Middle frontal gyrus (tissue), 1 donor: ENCODE measurements at regions not wholly inside any gene's neighbourhood (a gene's known extent, or its start where the extent isn't known, plus 50 kb on each side); places are given as distances from the start of the nearest gene placed in this dataset.
"Not testable (repeated sequence)": the region's sequence is repeated elsewhere in the genome, so short reads cannot be mapped to it uniquely, and the experiment has no call there.

Experiments
- DNase-seq: peaks from one replicate; pipeline ENCODE4 v3.0.0-alpha.2; 2015; ENCODE audit warnings: low spot score; ENCODE audit errors: extremely low spot score

DNA sequence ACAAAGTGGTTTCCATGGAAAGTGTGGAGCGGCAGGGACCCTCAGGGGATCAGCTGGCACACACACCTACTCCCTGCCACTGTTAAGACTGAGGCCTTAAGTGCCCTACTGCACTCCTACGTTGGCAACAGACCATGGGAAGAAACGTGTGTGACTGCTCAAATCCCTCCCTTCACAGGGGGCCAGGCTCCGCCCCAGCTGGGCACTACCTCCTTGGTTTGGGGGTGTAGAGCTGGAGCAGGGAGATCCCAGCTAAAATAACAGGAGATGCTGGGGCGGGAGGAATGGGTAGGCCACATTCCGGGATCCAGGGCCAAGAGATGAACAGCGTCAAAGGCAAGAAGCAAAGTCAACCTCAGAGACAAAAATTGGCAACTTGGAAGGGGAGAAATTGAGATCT, 231.0 kb downstream of the EN1 start:
- no peak for DNase-seq

DNA sequence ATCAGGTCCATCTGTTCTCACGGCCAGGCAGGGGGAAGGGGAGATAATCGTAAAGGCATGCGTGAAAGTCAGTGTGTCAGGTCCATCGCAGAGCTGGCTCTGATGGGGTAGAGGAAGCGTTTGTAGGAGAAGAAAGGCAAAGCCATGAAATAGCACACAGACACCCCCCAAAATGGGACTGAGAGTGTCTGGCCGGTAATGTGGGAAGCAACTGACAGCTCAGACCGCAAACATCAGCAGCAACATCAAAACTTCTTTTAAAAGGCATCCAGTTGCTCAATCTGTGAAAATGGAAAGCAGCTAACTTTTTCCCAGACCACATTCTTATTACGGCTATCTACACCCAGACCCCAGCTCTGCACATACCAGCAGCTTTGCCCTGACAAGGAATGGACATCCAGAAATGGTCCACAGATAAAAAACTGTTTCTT, 232.6 kb downstream of the EN1 start:
- no peak for DNase-seq

DNA sequence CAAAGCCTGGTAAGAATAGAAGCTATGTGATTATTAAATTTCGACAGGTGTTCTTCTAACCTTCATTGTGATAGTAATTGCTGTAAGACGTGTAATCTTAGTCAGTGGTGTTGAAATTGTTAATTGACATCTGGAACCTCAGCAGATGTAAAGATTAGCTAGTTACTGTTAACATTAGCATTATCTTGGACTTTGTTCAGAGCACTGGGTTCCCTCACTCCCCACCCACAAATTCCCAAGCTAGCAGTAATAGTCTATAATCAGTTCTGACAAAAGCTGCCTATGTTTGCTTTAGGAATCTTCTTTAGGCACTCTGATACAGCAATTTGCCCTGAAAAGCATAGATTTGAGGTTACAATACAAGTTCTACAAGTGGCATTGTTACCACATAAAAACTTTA, 233.7 kb downstream of the EN1 start:
- no peak for DNase-seq

DNA sequence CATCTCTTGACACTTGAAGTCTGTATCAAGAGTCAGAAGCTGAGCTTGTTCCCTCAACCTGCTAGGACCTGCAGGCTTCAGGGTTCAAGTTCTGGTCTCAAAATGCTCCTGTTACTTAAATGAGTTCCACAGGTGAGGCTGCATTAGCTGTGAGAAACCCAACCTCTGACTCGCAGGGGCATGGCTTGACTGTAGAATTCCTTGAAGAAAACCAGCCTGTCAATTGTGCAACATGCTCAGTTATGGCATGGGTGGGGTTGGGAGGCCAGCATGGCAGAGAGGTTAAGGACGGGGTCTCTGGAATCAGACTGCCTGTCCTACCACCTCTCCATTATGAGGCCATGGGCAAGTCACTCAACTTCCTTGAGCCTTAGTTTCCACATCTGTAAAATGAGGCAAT, 235.8 kb downstream of the EN1 start:
- DNase-seq: no peak

DNA sequence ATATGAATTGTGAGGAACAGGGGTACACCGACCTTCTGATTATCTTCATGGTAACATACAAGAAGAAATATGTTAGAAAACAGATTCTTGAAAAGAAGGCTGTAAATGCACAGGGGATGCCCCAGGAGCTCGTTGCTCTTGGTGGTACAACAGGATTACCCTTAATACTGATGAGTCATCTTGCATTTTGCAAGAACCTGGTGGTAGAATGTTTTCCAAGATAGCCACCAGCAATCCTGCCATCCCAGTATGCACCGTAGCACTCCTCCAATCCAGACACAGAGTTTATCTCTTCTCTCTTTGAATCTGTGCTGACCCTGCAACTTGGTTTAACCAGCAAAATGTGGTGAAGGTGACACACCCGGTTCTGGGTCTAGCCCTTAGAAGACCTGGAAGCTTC, 238.3 kb downstream of the EN1 start:
- no peak for DNase-seq

DNA sequence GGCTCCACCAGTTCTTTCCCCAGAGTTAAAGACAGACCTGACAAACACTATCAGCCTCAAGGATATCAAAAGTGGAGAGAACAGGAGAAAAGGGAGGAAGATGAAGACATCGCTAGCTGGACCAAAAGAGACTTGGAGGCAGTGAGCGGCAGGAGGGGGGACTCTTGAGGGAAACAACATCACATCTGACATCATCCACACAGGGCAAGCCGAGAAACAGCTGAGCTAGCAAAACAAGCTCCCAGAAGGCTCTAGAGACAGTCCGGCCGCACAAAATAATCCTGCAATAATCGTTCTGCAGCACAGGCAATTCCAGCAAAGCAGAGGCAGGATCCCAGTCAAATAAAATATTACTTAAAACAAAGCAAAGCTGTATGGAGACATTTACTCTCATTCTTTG, 239.8 kb downstream of the EN1 start:
- DNase-seq: no peak

DNA sequence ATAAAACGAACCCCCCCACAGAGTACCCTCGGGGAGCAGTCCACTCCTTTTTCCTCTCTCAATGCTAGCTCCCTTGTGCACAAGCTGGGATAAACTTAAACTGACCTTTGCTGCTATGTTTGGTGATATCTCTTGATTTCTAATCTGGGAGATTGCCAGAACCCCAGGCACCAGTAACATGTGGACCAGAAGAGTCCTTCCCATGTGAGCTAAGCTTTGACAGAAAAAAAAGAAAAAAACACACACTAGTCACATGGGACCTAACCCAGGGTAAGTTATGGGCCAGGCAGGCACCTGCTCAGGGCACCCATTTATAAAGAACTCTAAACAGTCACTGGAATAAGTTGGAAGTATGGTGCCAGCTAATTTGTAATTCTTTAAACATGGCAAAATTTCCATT, 242.6 kb downstream of the EN1 start:
- DNase-seq: no peak

DNA sequence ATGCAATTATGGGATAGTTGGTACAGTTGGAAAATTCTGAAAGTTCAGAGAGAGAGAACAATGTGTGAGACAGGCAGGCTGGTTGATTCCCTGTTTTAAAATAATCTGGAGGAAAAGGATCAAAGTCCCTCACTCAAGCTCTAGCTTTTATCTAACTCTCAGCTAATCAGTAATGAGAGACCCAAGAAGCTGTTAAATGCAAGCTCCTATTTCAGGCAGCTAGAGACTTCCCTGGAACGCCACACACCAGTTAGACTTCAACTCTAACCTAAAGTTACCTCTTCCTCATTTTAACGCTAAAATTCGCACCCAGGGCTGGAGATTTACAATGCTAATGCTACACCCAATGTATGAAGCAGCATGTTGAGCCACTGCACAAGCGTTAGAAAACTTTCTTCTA, 243.1 kb downstream of the EN1 start:
- no peak for DNase-seq

DNA sequence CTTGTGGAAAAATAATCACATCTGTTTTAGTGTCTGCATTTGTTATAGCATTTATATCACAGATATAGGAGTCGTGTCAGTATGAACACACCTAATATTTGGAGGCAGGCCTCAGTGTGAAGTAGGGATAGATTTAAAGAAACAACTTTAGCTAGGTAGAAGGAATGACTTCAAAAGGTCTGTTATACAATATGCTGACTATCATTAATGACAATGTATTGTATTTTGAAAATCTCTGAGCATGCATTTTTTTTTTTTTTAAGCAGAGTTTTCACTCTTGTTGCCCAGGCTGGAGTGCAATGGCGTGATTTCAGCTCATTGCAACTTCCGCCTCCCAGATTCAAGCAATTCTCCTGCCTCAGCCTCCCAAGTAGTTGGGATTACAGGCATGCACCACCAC, 248.3 kb downstream of the EN1 start:
- DNase-seq: no peak

DNA sequence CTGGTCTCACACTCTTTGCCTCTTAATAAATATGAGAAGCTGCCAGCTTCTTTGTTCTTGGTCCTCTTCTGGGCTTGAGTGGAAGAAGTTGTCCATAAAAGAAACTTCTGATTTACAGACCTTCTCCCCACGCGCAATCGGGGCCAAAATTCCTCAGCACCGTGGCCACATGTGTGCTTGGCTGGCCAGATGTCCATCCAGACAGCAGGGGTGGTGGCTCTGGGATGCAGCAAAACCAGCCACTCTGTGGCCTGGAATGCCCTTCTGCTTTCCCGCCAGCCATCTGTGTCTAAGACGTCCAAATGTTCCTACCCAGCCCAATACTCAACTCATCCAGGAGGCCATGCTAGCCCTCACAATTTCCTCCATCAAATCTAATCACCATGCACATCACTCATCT, 250.8 kb downstream of the EN1 start:
- no peak for DNase-seq

DNA sequence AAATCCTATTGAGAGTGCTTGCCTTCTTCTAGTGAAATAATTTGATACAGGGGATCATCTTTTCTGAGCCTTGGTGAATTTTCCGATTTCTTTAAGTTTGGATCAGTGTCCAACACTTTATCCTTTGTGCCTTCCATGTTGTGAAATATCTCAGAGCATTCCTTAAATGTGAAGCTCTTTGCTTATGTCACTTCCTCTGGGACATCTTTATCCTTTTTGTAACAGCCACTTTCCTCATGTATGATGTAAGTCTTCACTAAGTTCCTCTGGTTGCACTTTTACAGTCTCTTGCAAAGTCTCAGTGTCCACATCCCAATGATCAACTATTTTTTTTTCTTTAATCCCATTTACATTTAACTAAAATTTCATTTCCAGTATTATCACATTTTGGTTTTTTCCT, 254.2 kb downstream of the EN1 start:
- no peak for DNase-seq

DNA sequence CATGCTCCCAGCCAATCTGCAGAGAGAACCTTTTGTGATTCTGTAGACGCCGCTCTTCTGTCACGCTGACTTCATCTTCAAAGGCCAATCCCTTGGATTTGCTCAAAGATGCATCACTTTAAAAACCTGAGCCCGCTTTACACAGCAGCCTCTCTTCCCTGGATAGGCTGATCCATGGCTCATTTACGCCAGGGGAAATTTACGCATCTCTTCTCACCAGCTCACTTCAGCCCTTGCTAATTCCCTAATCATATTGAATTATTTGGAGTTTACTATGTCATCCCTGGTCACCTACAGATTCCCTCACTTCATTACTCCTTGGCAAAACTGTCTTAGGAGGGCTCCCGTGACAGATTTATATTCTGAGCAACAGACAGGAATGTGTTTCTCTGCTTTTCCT, 256.2 kb downstream of the EN1 start:
- no peak for DNase-seq

DNA sequence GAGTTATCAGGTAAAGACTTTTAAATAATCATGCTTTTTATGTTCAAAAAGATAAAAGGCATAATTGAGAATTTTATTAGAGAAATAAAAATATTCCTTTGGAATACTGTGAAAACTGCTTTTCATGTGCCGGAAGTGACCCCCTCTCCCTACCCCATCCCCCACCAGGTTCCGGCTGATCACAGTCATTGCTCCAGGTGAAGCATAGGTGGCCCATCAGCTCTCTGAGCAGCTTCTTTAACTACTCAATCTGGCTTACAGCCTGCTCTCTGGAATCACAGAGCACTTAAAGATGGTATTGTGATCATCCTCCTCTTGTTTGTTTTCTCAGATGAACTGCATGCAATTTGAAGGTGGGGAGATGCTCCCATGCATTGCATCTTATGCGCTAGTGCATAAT, 257.7 kb downstream of the EN1 start:
- no peak for DNase-seq

DNA sequence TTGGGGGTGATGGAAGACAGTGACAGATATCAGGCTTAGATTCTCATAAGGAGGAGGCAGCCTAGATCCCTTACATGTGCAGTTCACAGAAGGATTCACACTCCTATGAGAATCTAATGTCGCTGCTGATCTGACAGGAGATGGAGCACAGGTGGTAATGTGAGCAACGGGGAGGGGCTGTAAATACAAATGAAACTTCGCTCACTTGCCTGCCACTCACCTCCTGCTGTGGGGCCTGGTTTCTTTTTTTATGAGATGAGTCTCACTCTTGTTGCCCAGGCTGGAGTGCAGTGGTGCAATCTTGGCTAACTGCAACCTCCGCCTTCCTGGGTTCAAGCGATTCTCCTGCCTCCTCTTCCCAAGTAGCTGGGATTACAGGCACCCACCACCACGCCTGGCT, 258.6 kb downstream of the EN1 start:
- no peak for DNase-seq

DNA sequence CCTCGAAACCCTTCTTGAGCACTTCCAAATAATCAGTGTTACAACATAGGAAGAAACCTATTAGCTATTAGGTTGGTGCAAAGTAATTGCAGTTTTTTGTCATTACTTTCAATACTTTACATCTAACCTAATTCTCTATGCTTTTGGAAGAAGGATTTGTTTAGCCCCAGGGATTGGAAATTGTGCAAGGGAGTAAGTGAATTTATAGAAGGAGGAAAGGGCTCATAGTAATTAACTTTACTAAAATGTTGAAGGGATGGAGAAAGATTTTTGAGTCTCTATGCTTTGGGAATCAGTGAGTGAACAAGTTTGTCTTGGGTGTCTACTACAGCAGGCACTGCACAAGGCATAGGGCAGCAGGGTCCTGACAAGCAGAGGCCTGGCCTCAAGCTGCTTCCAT, 261.1 kb downstream of the EN1 start:
- DNase-seq: no peak

DNA sequence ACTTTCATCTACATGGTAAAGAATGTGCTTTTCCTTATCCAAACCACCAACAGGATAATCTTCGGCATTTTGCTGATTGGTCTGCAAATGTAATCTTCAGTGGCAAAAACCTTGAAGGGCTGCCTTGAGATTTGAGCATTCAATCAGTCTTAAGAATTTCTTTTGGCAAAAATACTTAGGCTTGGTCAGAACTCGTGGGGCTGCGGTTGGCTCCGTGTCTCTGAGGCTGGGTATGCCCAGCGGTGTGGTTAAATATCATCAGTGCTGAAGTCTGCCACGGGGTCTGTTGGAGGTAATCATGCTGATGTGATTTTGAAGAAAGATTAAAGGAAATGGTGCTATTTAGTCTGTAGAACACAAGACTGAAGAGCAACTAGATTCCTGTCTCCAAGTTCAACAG, 262.6 kb downstream of the EN1 start:
- DNase-seq: no peak

DNA sequence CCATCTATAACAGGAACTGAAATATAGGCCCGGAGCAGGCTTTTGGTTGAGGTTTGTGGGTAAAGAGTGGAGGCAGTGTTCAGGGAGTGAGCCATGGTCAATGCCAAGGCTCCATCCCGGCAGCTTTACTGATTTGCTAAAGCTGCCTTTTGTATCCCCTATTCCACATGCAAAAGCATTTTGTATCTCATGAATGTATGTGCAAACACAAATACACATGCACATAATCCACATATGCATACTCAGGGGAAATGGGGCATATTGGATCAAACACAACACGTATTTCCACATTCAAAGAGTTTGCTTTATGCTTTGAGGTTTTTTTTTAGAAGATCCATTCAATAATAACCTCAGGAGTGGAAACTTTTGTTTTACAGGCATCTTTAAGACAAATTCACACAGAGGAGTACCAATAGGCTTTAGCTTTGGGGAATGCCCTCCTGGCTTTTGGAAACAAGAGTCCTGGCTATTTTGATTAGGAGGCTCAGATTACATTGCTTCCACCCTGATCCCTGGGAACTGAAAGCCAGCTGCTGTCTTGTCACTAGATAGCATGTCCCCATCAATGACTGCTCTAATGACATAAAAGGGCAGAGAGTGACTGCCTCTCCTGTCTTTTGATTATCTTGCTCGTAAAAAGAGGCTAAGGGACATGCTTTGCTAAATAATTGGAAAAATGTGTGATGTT, 263.2 kb downstream of the EN1 start:
- DNase-seq: no peak

DNA sequence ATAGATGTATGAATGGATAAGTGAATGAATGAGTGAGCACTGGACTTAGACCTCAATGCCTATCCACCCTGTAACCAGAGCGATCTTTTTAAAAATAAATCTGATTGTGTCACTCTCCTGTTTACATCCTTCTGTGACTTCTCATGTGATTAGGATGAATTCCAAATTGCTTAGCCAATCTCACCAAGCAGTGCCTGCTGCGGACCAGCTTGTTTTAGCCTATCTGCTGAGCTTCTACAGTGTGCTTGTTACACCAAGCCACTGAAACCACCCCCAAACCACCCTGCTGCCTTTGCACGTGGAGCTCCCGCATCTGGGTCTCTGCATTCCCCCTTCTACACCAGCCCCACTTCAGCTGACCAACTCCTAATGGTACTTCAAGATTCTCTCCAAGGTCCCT, 265.4 kb downstream of the EN1 start:
- DNase-seq: no peak

DNA sequence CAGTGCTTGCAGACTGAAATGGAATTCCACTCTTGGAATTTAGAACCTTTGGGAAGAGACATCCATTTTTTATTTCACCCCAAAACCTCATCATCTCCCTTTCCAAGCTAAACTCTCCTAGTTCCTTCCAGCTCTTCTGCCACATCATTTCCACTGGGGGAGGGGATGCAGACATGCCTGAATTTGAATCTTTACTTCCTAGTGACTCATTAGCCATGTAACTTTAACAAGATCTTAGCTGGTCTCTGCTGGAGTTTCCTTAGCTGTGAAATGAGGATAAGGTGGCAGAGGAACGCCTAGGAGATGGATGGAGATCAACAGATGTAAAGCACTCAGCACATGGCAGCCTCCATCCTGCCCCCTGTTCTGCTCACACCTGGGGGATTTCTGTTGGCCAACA, 266.8 kb downstream of the EN1 start:
- DNase-seq: no peak

DNA sequence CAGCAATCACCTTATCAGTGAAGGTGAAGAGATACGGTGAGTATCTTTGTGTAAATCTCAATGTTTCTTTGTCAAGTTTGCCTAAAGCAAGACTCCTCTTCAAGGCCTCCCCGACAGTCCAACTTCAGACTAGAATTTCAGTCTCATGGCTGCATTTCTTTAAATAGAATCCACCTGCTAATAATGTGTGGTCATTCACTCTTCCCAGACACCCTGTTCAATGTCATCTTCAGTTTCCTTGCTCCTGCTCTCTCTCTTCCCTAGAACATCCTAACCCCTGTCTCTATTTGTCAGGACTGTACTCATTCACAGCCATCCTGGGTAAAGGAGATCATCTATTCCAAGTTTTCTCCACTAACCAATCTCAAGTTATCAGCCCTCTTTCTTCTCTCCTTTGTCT, 267.3 kb downstream of the EN1 start:
- no peak for DNase-seq

DNA sequence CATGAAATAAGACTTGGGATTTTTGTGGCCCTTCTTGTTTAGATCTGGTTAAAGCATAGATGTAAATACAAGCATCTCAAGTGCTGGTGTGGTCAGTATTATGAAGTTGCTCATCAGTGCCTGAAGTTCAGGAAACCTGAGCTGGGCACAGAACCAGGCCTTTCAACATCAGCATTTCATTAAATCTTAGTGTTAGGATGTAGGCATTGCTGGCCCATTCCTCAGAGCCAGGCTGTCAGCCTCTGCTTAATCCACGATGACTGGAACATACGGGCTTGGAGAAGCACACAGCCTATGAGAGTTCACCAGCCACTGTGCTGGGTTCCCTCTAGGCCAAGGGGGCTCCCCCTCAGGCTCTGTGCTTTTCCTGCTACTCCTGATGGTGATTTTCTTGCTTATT, 270.2 kb downstream of the EN1 start:
- no peak for DNase-seq

DNA sequence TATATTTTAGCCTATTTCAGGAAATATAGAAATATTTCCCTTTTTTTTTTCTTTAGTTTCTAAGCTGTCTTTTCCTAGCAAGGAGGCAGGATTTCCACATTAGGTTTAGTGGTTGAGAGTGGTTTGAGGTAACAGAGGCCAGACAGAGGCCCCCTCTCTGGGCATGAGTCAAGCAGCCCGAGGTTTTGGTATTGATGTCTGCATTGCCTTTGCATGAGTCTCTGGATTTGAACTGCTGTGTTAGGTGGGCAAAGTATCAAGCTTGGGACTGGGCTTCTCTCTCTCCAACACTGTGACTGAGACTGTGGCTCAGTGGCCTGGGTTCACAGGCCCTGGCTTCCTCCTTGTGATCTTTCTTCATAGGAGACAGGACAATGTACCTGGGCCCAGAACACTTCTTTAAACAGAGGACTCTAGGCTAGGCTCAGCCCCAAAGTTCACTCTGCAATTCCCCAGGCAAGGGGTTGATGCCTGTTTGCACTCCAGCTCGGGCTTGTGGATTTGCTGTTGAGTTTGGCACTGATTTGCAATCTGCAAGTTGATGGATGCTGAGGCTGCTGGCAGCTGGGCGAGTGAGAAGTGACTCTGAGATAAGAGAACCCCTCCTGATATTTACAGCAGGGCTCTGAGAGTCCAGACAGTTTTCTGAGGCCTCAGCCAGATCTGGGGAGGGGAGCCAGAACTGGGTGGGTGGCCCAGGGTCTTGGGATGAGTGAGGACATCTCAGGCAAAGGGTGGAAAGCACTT, 271.2 kb downstream of the EN1 start:
- no peak for DNase-seq

DNA sequence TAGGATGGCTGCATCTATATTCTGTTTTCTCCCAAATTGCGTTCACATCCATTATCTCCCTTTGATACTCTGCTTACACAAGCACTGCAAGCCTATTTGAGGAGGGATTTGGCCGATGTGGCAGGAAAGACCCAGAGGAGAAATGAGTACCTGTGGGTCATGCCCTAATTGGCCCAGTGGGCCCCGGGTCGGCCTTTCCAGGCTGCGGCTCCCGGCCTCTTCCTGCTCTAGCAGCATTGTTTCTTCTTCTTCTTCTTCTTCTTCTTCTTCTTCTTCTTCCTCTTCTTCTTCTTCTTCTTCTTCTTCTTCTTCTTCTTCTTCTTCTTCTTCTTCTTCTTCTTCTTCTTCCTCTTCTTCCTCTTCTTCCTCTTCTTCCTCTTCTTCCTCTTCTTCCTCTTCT, 275.1 kb downstream of the EN1 start:
- DNase-seq: not testable (repeated sequence)
